Activated CD4-positive, alpha-beta T cell treated with anti-CD3 and anti-CD28 coated beads for 36 hours (primary cell): ENCODE measurements at regions not wholly inside any gene's neighbourhood (a gene's known extent, or its start where the extent isn't known, plus 50 kb on each side); places are given as distances from the start of the nearest gene placed in this dataset.

Source experiments
- ATAC-seq: fragments of 200-7000 bp; cut with Tn5 transposase; one replicate; pipeline ENCODE4 v1.10.0; 2021; ENCODE audit warnings: mild to moderate bottlenecking, moderate library complexity
- CTCF ChIA-PET: fragments of 350-600 bp; sonication (Branson Sonifier 250); formaldehyde crosslinking; loops from one replicate; lab custom pipeline; 2021; ENCODE audit warnings: antibody characterized with exemption; lab: Charles Lee
- POLR2A ChIA-PET: fragments of 350-600 bp; sonication (Branson Sonifier 250); formaldehyde crosslinking; loops from one replicate; lab custom pipeline; 2021; ENCODE audit warnings: antibody characterized with exemption, inconsistent platforms; lab: Charles Lee
- DNase-seq: peaks from one replicate; pipeline ENCODE4 v3.0.0-alpha.2; 2020
- H3K27ac Mint-ChIP-seq: one replicate; pipeline ENCODE4 v1.8.0; 2021; ENCODE audit warnings: mixed read lengths
- H3K27me3 Mint-ChIP-seq: one replicate; pipeline ENCODE4 v1.8.0; 2021; ENCODE audit warnings: mixed read lengths
- H3K36me3 Mint-ChIP-seq: one replicate; pipeline ENCODE4 v1.8.0; 2021; ENCODE audit warnings: low read depth, mixed read lengths
- H3K4me1 Mint-ChIP-seq: one replicate; pipeline ENCODE4 v1.8.0; 2021; ENCODE audit warnings: mixed read lengths
- H3K4me3 Mint-ChIP-seq: one replicate; pipeline ENCODE4 v1.8.0; 2021; ENCODE audit warnings: mild to moderate bottlenecking, moderate library complexity, mixed read lengths
- H3K9me3 Mint-ChIP-seq: one replicate; pipeline ENCODE4 v1.8.0; 2021; ENCODE audit warnings: low read depth, mixed read lengths
- intact Hi-C, 2 experiments: fragments of 100-400 bp; cut with DNase I in 1 of 2; cut with micrococcal nuclease in 1 of 2; formaldehyde crosslinking; loops; one replicate each; pipeline versions ENCODE4 v1.14.2 to v1.15.1; 2022 to 2024; cut with DNase I, micrococcal nuclease

GRCh38 chr2:181312515-181312927 lies 144.7 kb upstream of the ITGA4 start:
- Mint-ChIP-seq H3K9me3 (no peaks in the 10 kb centered on the region), H3K4me1 (peaks cover 56% of the 10 kb centered on the region), H3K27me3 (no peaks in the 10 kb centered on the region), H3K4me3 (peak overlapping the region; percentile 68), H3K27ac (peak overlapping the region; percentile 92), H3K36me3 (no peaks in the 10 kb centered on the region)
- ChIA-PET CTCF (interaction anchor here (0.7 to 1.9 kb wide), 10 partner anchors 9 to 209 kb away, joined by 3 to 7 read pairs (median 4); partner anchors contain the start of gene ITGA4), POLR2A (no interaction called here)
- DNase-seq (peak; percentile 49), ATAC-seq (peak; percentile 62)
- intact Hi-C loops, result loop anchor here in 1 of 2 experiments (1.0 kb wide), 1 partner anchor 145 kb away; the partner anchor contains the start of gene ITGA4

GRCh38 chr2:181313845-181314244 lies 143.3 kb upstream of the ITGA4 start:
- peaks cover 50% of the 10 kb centered on the region for H3K4me1 Mint-ChIP-seq
- no peaks in the 10 kb centered on the region for H3K27me3 Mint-ChIP-seq
- H3K4me3 Mint-ChIP-seq, result peak overlapping the region; percentile 68
- POLR2A ChIA-PET, result interaction anchor here (0.7 kb wide), 1 partner anchor 155 kb away, joined by 3 read pairs; no protein-coding TSS in a partner anchor
- H3K36me3 Mint-ChIP-seq, result no peaks in the 10 kb centered on the region
- H3K9me3 Mint-ChIP-seq, result no peaks in the 10 kb centered on the region
- ATAC-seq (no peak), DNase-seq (no peak)
- CTCF ChIA-PET, result interaction anchor here (0.6 to 0.8 kb wide), 4 partner anchors 44 to 169 kb away, joined by 3 to 4 read pairs (median 3); no protein-coding TSS in a partner anchor
- intact Hi-C loops, result no loop called here
- H3K27ac Mint-ChIP-seq, result peak overlapping the region; percentile 92

- no peaks in the 10 kb centered on the region for H3K36me3 Mint-ChIP-seq
- H3K27ac Mint-ChIP-seq, result peak overlapping the region; percentile 67
- H3K9me3 Mint-ChIP-seq, result no peaks in the 10 kb centered on the region
- intact Hi-C loops, result no loop called here
- ChIA-PET POLR2A (no interaction called here), CTCF (interaction anchor here (0.7 to 0.8 kb wide), 2 partner anchors 44 to 120 kb away, joined by 3 to 4 read pairs; no protein-coding TSS in a partner anchor)
- ATAC-seq (no peak), DNase-seq (no peak)
- H3K27me3 Mint-ChIP-seq, result no peaks in the 10 kb centered on the region
- peaks cover 50% of the 10 kb centered on the region for H3K4me1 Mint-ChIP-seq
- peak overlapping the region; percentile 30 for H3K4me3 Mint-ChIP-seq
Observed at GRCh38 chr2:181314551-181314950, 142.6 kb upstream of the ITGA4 start.

GRCh38 chr2:181317511-181317910 lies 139.7 kb upstream of the ITGA4 start:
- CTCF ChIA-PET, result interaction anchor here (0.9 to 1.7 kb wide), 6 partner anchors 9 to 153 kb away, joined by 3 to 5 read pairs (median 3); no protein-coding TSS in a partner anchor
- H3K36me3 Mint-ChIP-seq, result no peaks in the 10 kb centered on the region
- ATAC-seq (no peak), DNase-seq (no peak)
- intact Hi-C loops, result no loop called here
- no peak overlapping the region for H3K4me3 Mint-ChIP-seq
- no peak overlapping the region for H3K27ac Mint-ChIP-seq
- peaks cover 45% of the 10 kb centered on the region for H3K4me1 Mint-ChIP-seq
- POLR2A ChIA-PET, result no interaction called here
- no peaks in the 10 kb centered on the region for H3K27me3 Mint-ChIP-seq
- H3K9me3 Mint-ChIP-seq, result peaks cover 1% of the 10 kb centered on the region

GRCh38 chr2:181318504-181319280 lies 138.5 kb upstream of the ITGA4 start:
- peak; percentile 59 for ATAC-seq
- ChIA-PET CTCF (interaction anchor here (0.7 to 1.7 kb wide), 10 partner anchors 9 to 223 kb away, joined by 3 to 5 read pairs (median 3); no protein-coding TSS in a partner anchor), POLR2A (interaction anchor here (0.6 to 1.0 kb wide), 2 partner anchors 14 to 135 kb away, joined by 4 to 5 read pairs; no protein-coding TSS in a partner anchor)
- Mint-ChIP-seq H3K27me3 (no peaks in the 10 kb centered on the region), H3K27ac (no peak overlapping the region), H3K9me3 (peaks cover 1% of the 10 kb centered on the region), H3K4me3 (no peak overlapping the region), H3K36me3 (no peaks in the 10 kb centered on the region), H3K4me1 (peaks cover 33% of the 10 kb centered on the region)
- DNase-seq, result no peak
- intact Hi-C loops, result no loop called here

GRCh38 chr2:181319286-181319685 lies 137.9 kb upstream of the ITGA4 start:
- Mint-ChIP-seq H3K36me3 (no peaks in the 10 kb centered on the region), H3K4me3 (no peak overlapping the region), H3K27me3 (no peaks in the 10 kb centered on the region), H3K27ac (no peak overlapping the region), H3K9me3 (peaks cover 1% of the 10 kb centered on the region), H3K4me1 (peaks cover 27% of the 10 kb centered on the region)
- POLR2A ChIA-PET, result interaction anchor here (0.6 to 1.0 kb wide), 2 partner anchors 15 to 135 kb away, joined by 4 to 5 read pairs; no protein-coding TSS in a partner anchor
- CTCF ChIA-PET, result interaction anchor here (0.6 to 1.5 kb wide), 8 partner anchors 11 to 224 kb away, joined by 3 to 4 read pairs (median 3); no protein-coding TSS in a partner anchor
- intact Hi-C loops, result no loop called here
- ATAC-seq (no peak), DNase-seq (no peak)

GRCh38 chr2:181320638-181321037 lies 136.5 kb upstream of the ITGA4 start:
- Mint-ChIP-seq H3K4me3 (no peak overlapping the region), H3K4me1 (peaks cover 29% of the 10 kb centered on the region), H3K27ac (no peak overlapping the region), H3K36me3 (no peaks in the 10 kb centered on the region), H3K27me3 (no peaks in the 10 kb centered on the region), H3K9me3 (peaks cover 1% of the 10 kb centered on the region)
- POLR2A ChIA-PET, result no interaction called here
- no peak for ATAC-seq
- no peak for DNase-seq
- intact Hi-C loops, result no loop called here
- CTCF ChIA-PET, result interaction anchor here (0.8 to 1.1 kb wide), 3 partner anchors 10 to 216 kb away, joined by 3 to 5 read pairs (median 4); no protein-coding TSS in a partner anchor

GRCh38 chr2:181324912-181325311 lies 132.3 kb upstream of the ITGA4 start:
- Mint-ChIP-seq H3K27me3 (no peaks in the 10 kb centered on the region), H3K36me3 (no peaks in the 10 kb centered on the region), H3K9me3 (peaks cover 4% of the 10 kb centered on the region), H3K27ac (no peak overlapping the region), H3K4me1 (peaks cover 17% of the 10 kb centered on the region), H3K4me3 (no peak overlapping the region)
- intact Hi-C loops, result no loop called here
- no peak for DNase-seq
- ChIA-PET CTCF (interaction anchor here (0.7 kb wide), 1 partner anchor 14 kb away, joined by 3 read pairs; no protein-coding TSS in a partner anchor), POLR2A (no interaction called here)
- ATAC-seq, result no peak

GRCh38 chr2:181326661-181327060 lies 130.5 kb upstream of the ITGA4 start:
- Mint-ChIP-seq H3K27ac (no peak overlapping the region), H3K4me1 (peaks cover 12% of the 10 kb centered on the region), H3K36me3 (no peaks in the 10 kb centered on the region), H3K9me3 (peaks cover 4% of the 10 kb centered on the region), H3K27me3 (no peaks in the 10 kb centered on the region), H3K4me3 (no peak overlapping the region)
- ATAC-seq (no peak), DNase-seq (no peak)
- ChIA-PET CTCF (interaction anchor here (1.4 to 2.0 kb wide), 2 partner anchors 9 to 245 kb away, joined by 3 to 6 read pairs; no protein-coding TSS in a partner anchor), POLR2A (no interaction called here)
- intact Hi-C loops, result no loop called here

- H3K27ac Mint-ChIP-seq, result no peak overlapping the region
- no peak for DNase-seq
- H3K36me3 Mint-ChIP-seq, result no peaks in the 10 kb centered on the region
- ChIA-PET POLR2A (no interaction called here), CTCF (interaction anchor here (1.2 to 1.8 kb wide), 2 partner anchors 11 to 43 kb away, joined by 3 to 4 read pairs; no protein-coding TSS in a partner anchor)
- no peak for ATAC-seq
- H3K27me3 Mint-ChIP-seq, result no peaks in the 10 kb centered on the region
- peaks cover 22% of the 10 kb centered on the region for H3K4me1 Mint-ChIP-seq
- H3K9me3 Mint-ChIP-seq, result peaks cover 4% of the 10 kb centered on the region
- intact Hi-C loops, result no loop called here
- H3K4me3 Mint-ChIP-seq, result no peak overlapping the region
Observed at GRCh38 chr2:181330286-181330685, 126.9 kb upstream of the ITGA4 start.

GRCh38 chr2:181332044-181332605 lies 125.1 kb upstream of the ITGA4 start:
- ChIA-PET POLR2A (no interaction called here), CTCF (interaction anchor here (0.8 kb wide), 1 partner anchor 134 kb away, joined by 4 read pairs; no protein-coding TSS in a partner anchor)
- Mint-ChIP-seq H3K36me3 (no peaks in the 10 kb centered on the region), H3K27ac (no peak overlapping the region), H3K9me3 (peaks cover 4% of the 10 kb centered on the region), H3K27me3 (no peaks in the 10 kb centered on the region), H3K4me1 (peaks cover 11% of the 10 kb centered on the region), H3K4me3 (no peak overlapping the region)
- ATAC-seq, result peak; percentile 21
- intact Hi-C loops, result no loop called here
- no peak for DNase-seq
